Neural crest cell (in vitro differentiated cells): ENCODE measurements at regions not wholly inside any gene's neighbourhood (a gene's known extent, or its start where the extent isn't known, plus 50 kb on each side); places are given as distances from the start of the nearest gene placed in this dataset.
A peak's percentile ranks its signal among the peaks of the same experiment; 100 is the strongest.

Experiments used
- DNase-seq: peaks from one replicate; pipeline ENCODE4 v3.0.0; 2021; ENCODE audit warnings: low read depth, mixed read lengths, low spot score
- H3K27ac Mint-ChIP-seq: one replicate; pipeline ENCODE4 v1.8.0; 2021; ENCODE audit warnings: mild to moderate bottlenecking, mixed read lengths; ENCODE audit not compliant: unreplicated experiment
- H3K27me3 Mint-ChIP-seq: 2 replicates; pipeline ENCODE4 v1.8.0; 2021; ENCODE audit warnings: low read depth, mild to moderate bottlenecking, mixed read lengths
- H3K36me3 Mint-ChIP-seq: 2 replicates; pipeline ENCODE4 v1.8.0; 2021; ENCODE audit warnings: low read depth, mild to moderate bottlenecking, mixed read lengths
- H3K4me1 Mint-ChIP-seq: 2 replicates; pipeline ENCODE4 v1.8.0; 2021; ENCODE audit warnings: mixed read lengths
- H3K4me3 Mint-ChIP-seq: one replicate; pipeline ENCODE4 v1.8.0; 2021; ENCODE audit warnings: mild to moderate bottlenecking, mixed read lengths
- H3K9me3 Mint-ChIP-seq: 2 replicates; pipeline ENCODE4 v1.8.0; 2021; ENCODE audit warnings: mixed read lengths
- CTCF ChIP-seq: fragments of 200-600 bp; sonication (generic); conservative IDR thresholded peaks from 2 replicates; pipeline ENCODE4 v1.5.0; 2021; ENCODE audit warnings: antibody characterized with exemption, mild to moderate bottlenecking

GRCh38 chr5:159527546-159528254, 197.4 kb upstream of the IL12B start:
- Mint-ChIP-seq H3K36me3 (no peaks in the 10 kb centered on the region), H3K27ac (peak overlapping the region; percentile 92), H3K9me3 (no peaks in the 10 kb centered on the region), H3K27me3 (no peaks in the 10 kb centered on the region), H3K4me1 (peaks cover 7% of the 10 kb centered on the region), H3K4me3 (no peak overlapping the region)
- no peak for DNase-seq
- no peak for TF ChIP-seq CTCF

- no peak for DNase-seq
- no peak overlapping the region for H3K27ac Mint-ChIP-seq
- H3K27me3 Mint-ChIP-seq = no peaks in the 10 kb centered on the region
- no peak overlapping the region for H3K4me3 Mint-ChIP-seq
- no peaks in the 10 kb centered on the region for H3K36me3 Mint-ChIP-seq
- H3K4me1 Mint-ChIP-seq = peaks cover 7% of the 10 kb centered on the region
- no peaks in the 10 kb centered on the region for H3K9me3 Mint-ChIP-seq
- peak; percentile 22 for TF ChIP-seq CTCF
Observed at GRCh38 chr5:159531554-159532105, 201.3 kb upstream of the IL12B start.

GRCh38 chr5:159533197-159533596, 202.9 kb upstream of the IL12B start:
- no peaks in the 10 kb centered on the region for H3K4me1 Mint-ChIP-seq
- H3K9me3 Mint-ChIP-seq = no peaks in the 10 kb centered on the region
- no peak overlapping the region for H3K4me3 Mint-ChIP-seq
- H3K27ac Mint-ChIP-seq = no peak overlapping the region
- DNase-seq = no peak
- H3K27me3 Mint-ChIP-seq = no peaks in the 10 kb centered on the region
- TF ChIP-seq CTCF = no peak
- H3K36me3 Mint-ChIP-seq = no peaks in the 10 kb centered on the region

- H3K27me3 Mint-ChIP-seq = no peaks in the 10 kb centered on the region
- no peak overlapping the region for H3K27ac Mint-ChIP-seq
- no peaks in the 10 kb centered on the region for H3K9me3 Mint-ChIP-seq
- H3K4me1 Mint-ChIP-seq = no peaks in the 10 kb centered on the region
- H3K36me3 Mint-ChIP-seq = no peaks in the 10 kb centered on the region
- H3K4me3 Mint-ChIP-seq = no peak overlapping the region
- DNase-seq = no peak
- TF ChIP-seq CTCF = no peak
Observed at GRCh38 chr5:159536166-159536565, 205.9 kb upstream of the IL12B start.

GRCh38 chr5:159536646-159537045, 206.4 kb upstream of the IL12B start:
- Mint-ChIP-seq H3K27ac (no peak overlapping the region), H3K27me3 (no peaks in the 10 kb centered on the region), H3K36me3 (no peaks in the 10 kb centered on the region), H3K4me1 (no peaks in the 10 kb centered on the region), H3K9me3 (no peaks in the 10 kb centered on the region), H3K4me3 (no peak overlapping the region)
- no peak for DNase-seq
- no peak for TF ChIP-seq CTCF
